ENCODE measurements at regions not wholly inside any gene's neighbourhood (a gene's known extent, or its start where the extent isn't known, plus 50 kb on each side); places are given as distances from the start of the nearest gene placed in this dataset.

GRCh38 chr2:221787561-221787960, 215.5 kb upstream of the EPHA4 start:
- no peak for TF ChIP-seq CTCF (conservative IDR thresholded peaks at IDR 0.05)
- no peak overlapping the region for H3K27ac ChIP-seq

- H3K27ac ChIP-seq = no peak overlapping the region
- no peak for TF ChIP-seq CTCF (conservative IDR thresholded peaks at IDR 0.05)
Measured at GRCh38 chr2:221786297-221786926, 214.3 kb upstream of the EPHA4 start.

- no peak for TF ChIP-seq CTCF (conservative IDR thresholded peaks at IDR 0.05)
- no peak overlapping the region for H3K27ac ChIP-seq
Measured at GRCh38 chr2:221780281-221780688, 208.2 kb upstream of the EPHA4 start.

GRCh38 chr2:221779614-221780067, 207.5 kb upstream of the EPHA4 start:
- no peak overlapping the region for H3K27ac ChIP-seq

GRCh38 chr2:221778025-221778424, 205.9 kb upstream of the EPHA4 start:
- no peak overlapping the region for H3K27ac ChIP-seq
- TF ChIP-seq CTCF (conservative IDR thresholded peaks at IDR 0.05) = no peak

More at GRCh38 chr2:221779614-221780067, 207.5 kb upstream of the EPHA4 start:
- no peak for TF ChIP-seq CTCF (conservative IDR thresholded peaks at IDR 0.05)

- H3K27ac ChIP-seq = no peak overlapping the region
- no peak for TF ChIP-seq CTCF (conservative IDR thresholded peaks at IDR 0.05)
Measured at GRCh38 chr2:221777119-221777518, 205.0 kb upstream of the EPHA4 start.

GRCh38 chr2:221775096-221775495, 203.0 kb upstream of the EPHA4 start:
- TF ChIP-seq CTCF (conservative IDR thresholded peaks at IDR 0.05) = no peak
- no peak overlapping the region for H3K27ac ChIP-seq
